ENCODE measurements at regions not wholly inside any gene's neighbourhood (a gene's known extent, or its start where the extent isn't known, plus 50 kb on each side); places are given as distances from the start of the nearest gene placed in this dataset.

DNA sequence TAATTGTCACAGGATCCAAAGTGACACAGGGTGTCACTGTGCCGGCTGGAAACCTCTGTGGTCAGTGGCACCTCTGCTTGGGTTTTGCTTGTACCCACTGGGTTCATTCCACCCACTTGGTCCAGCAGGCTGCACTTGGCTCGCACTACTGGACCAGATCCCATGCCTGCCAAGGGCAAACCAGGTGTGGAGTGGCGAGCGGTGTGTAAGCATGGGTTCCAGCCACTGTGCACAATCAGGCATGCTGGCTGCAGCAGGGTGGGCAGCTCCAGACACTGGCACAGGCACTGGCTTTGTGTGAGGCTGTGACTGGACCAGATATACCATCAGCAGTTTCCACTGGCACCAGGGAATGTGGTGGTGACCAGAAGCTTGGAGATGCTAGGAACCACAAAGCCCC is 261.4 kb downstream of the KCNA4 start:
- no peak overlapping the region for H4K12ac ChIP-seq (ENCODE audit: low read depth, low read length)
- H3K4ac ChIP-seq (ENCODE audit: low read depth, low read length): no peak overlapping the region
- H4K8ac ChIP-seq (ENCODE audit: low read depth, low read length): no peak overlapping the region
- H3K23ac ChIP-seq (ENCODE audit: low read length): no peak overlapping the region
- WGBS (ENCODE audit: extremely low coverage, insufficient coverage, insufficient read length): no CpG with 5 or more reads among the region's 4 CpGs
- no peak overlapping the region for H2BK120ac ChIP-seq (ENCODE audit: insufficient read depth, low read length, poor library complexity)
- H3K4me3 ChIP-seq (ENCODE audit: low read depth, low read length): no peak overlapping the region
- H3K9ac ChIP-seq (ENCODE audit: low read length): no peak overlapping the region
- no peaks in the 10 kb centered on the region for H3K27me3 ChIP-seq (ENCODE audit: insufficient read depth, low read length)
- H3K79me2 ChIP-seq (ENCODE audit: control insufficient read depth, insufficient read depth, low read length, poor library complexity): no peaks in the 10 kb centered on the region
- no peak overlapping the region for H2AFZ ChIP-seq (ENCODE audit: insufficient read depth, low read length, poor library complexity)
- H4K91ac ChIP-seq (ENCODE audit: low read depth, low read length): no peak overlapping the region
- no peaks in the 10 kb centered on the region for H3K36me3 ChIP-seq (ENCODE audit: control insufficient read depth in 1 of 2, insufficient read depth in 2 of 2, low read length in 2 of 2)
- H3K9me3 ChIP-seq (ENCODE audit: insufficient read depth, low read depth, low read length): no peaks in the 10 kb centered on the region
- DNase-seq: no peak
- H3K18ac ChIP-seq (ENCODE audit: low read length): no peak overlapping the region
- no peak overlapping the region for H3K27ac ChIP-seq (ENCODE audit: low read depth, low read length)
- H3K79me1 ChIP-seq (ENCODE audit: low read length): no peaks in the 10 kb centered on the region
- no peak overlapping the region for H2BK5ac ChIP-seq (ENCODE audit: low read depth, low read length, poor library complexity)
- no peak overlapping the region for H2AK5ac ChIP-seq (ENCODE audit: low read length)
- no peak overlapping the region for H3K4me2 ChIP-seq (ENCODE audit: low read length)
- H3K4me1 ChIP-seq (ENCODE audit: control insufficient read depth in 1 of 2, insufficient read depth in 2 of 2, low read length in 2 of 2): no peaks in the 10 kb centered on the region
- no peak overlapping the region for H3K14ac ChIP-seq (ENCODE audit: low read length)
- H2BK12ac ChIP-seq (ENCODE audit: low read length): no peak overlapping the region

DNA sequence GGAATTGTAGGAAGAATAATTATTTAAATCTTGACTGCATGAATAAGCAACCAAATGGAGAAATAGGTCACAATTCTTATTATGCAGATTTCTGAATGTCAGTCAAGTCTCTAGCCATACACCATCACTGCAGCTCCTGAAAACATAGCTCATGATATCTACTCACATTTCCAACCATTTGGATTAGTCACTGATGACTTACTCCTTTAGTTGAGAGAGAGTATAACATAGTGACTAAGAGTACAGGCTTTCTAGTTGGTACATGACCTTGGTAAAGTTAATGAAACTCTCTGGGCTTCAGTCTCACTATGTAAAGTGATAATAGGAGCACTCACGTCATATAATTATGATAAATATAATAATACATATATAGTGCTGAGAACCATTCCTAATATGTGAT is 265.2 kb downstream of the KCNA4 start:
- Histone ChIP-seq H2AK5ac (ENCODE audit: low read length) (no peak overlapping the region), H3K36me3 (ENCODE audit: control insufficient read depth in 1 of 2, insufficient read depth in 2 of 2, low read length in 2 of 2) (no peaks in the 10 kb centered on the region), H4K12ac (ENCODE audit: low read depth, low read length) (no peak overlapping the region), H4K8ac (ENCODE audit: low read depth, low read length) (no peak overlapping the region), H3K4ac (ENCODE audit: low read depth, low read length) (no peak overlapping the region), H3K27ac (ENCODE audit: low read depth, low read length) (no peak overlapping the region), H3K23ac (ENCODE audit: low read length) (no peak overlapping the region), H2BK120ac (ENCODE audit: insufficient read depth, low read length, poor library complexity) (no peak overlapping the region), H3K4me2 (ENCODE audit: low read length) (no peak overlapping the region), H3K9ac (ENCODE audit: low read length) (no peak overlapping the region), H3K4me1 (ENCODE audit: control insufficient read depth in 1 of 2, insufficient read depth in 2 of 2, low read length in 2 of 2) (no peaks in the 10 kb centered on the region), H2BK5ac (ENCODE audit: low read depth, low read length, poor library complexity) (no peak overlapping the region), H3K9me3 (ENCODE audit: insufficient read depth, low read depth, low read length) (no peaks in the 10 kb centered on the region), H3K14ac (ENCODE audit: low read length) (no peak overlapping the region), H3K79me1 (ENCODE audit: low read length) (no peaks in the 10 kb centered on the region), H4K91ac (ENCODE audit: low read depth, low read length) (no peak overlapping the region), H2BK12ac (ENCODE audit: low read length) (no peak overlapping the region), H3K4me3 (ENCODE audit: low read depth, low read length) (no peak overlapping the region), H3K79me2 (ENCODE audit: control insufficient read depth, insufficient read depth, low read length, poor library complexity) (no peaks in the 10 kb centered on the region), H3K18ac (ENCODE audit: low read length) (no peak overlapping the region), H2AFZ (ENCODE audit: insufficient read depth, low read length, poor library complexity) (no peak overlapping the region), H3K27me3 (ENCODE audit: insufficient read depth, low read length) (no peaks in the 10 kb centered on the region)
- no peak for DNase-seq
- no CpG with 5 or more reads among the region's 1 CpG for WGBS (ENCODE audit: extremely low coverage, insufficient coverage, insufficient read length)

DNA sequence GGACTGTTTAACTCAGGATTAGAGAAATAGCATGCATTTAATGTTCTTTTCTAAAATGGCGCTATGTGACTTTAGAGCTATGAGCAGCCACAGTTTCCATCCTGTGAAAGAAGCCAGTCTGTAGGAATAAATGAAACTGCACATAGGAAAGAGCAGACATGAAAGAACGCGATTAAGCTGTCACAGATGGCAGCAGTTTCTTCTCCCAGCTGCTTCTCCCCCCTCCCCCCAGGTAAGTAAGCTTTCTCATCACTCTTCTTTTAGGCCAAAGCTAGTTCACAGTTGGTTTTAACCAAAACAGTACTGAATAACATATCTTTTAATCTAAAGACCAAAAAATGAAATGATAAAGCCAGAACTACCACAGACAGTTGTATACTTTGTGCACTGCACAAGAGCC is 266.4 kb downstream of the KCNA4 start:
- Histone ChIP-seq H2BK120ac (ENCODE audit: insufficient read depth, low read length, poor library complexity) (no peak overlapping the region), H4K12ac (ENCODE audit: low read depth, low read length) (no peak overlapping the region), H3K4me1 (ENCODE audit: control insufficient read depth in 1 of 2, insufficient read depth in 2 of 2, low read length in 2 of 2) (no peaks in the 10 kb centered on the region), H3K4me2 (ENCODE audit: low read length) (no peak overlapping the region), H2AK5ac (ENCODE audit: low read length) (no peak overlapping the region), H3K79me2 (ENCODE audit: control insufficient read depth, insufficient read depth, low read length, poor library complexity) (no peaks in the 10 kb centered on the region), H3K14ac (ENCODE audit: low read length) (no peak overlapping the region), H3K27ac (ENCODE audit: low read depth, low read length) (no peak overlapping the region), H3K23ac (ENCODE audit: low read length) (no peak overlapping the region), H4K8ac (ENCODE audit: low read depth, low read length) (no peak overlapping the region), H4K91ac (ENCODE audit: low read depth, low read length) (no peak overlapping the region), H3K36me3 (ENCODE audit: control insufficient read depth in 1 of 2, insufficient read depth in 2 of 2, low read length in 2 of 2) (no peaks in the 10 kb centered on the region), H3K9me3 (ENCODE audit: insufficient read depth, low read depth, low read length) (no peaks in the 10 kb centered on the region), H3K9ac (ENCODE audit: low read length) (no peak overlapping the region), H3K18ac (ENCODE audit: low read length) (no peak overlapping the region), H2BK12ac (ENCODE audit: low read length) (no peak overlapping the region), H3K27me3 (ENCODE audit: insufficient read depth, low read length) (no peaks in the 10 kb centered on the region), H2BK5ac (ENCODE audit: low read depth, low read length, poor library complexity) (no peak overlapping the region), H3K4ac (ENCODE audit: low read depth, low read length) (no peak overlapping the region), H3K79me1 (ENCODE audit: low read length) (no peaks in the 10 kb centered on the region), H3K4me3 (ENCODE audit: low read depth, low read length) (no peak overlapping the region), H2AFZ (ENCODE audit: insufficient read depth, low read length, poor library complexity) (no peak overlapping the region)
- no CpG with 5 or more reads among the region's 3 CpGs for WGBS (ENCODE audit: extremely low coverage, insufficient coverage, insufficient read length)
- no peak for DNase-seq

DNA sequence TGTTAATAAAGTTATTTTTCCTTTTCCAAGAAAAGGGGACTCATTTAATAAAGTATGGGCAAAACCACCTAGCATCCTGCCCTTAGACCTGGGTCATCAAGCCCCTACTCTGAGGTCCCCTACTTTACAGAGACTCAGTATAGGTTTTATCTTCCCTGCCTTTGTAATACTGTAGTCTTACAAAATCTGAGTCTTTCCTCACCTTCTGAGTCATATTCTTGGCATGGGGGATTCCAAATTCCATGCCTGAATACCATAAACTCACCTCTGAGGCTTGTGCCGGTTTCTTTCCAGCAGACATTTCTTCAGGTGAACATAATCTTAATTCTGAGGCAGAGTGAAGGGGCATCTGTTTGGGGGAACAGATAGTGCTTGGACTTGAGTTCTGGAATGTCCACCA is 282.5 kb downstream of the KCNA4 start:
- H2BK12ac ChIP-seq (ENCODE audit: low read length): no peak overlapping the region
- no peak overlapping the region for H4K12ac ChIP-seq (ENCODE audit: low read depth, low read length)
- H3K23ac ChIP-seq (ENCODE audit: low read length): no peak overlapping the region
- H3K79me1 ChIP-seq (ENCODE audit: low read length): no peaks in the 10 kb centered on the region
- no peak overlapping the region for H3K4ac ChIP-seq (ENCODE audit: low read depth, low read length)
- H4K8ac ChIP-seq (ENCODE audit: low read depth, low read length): no peak overlapping the region
- no peak overlapping the region for H4K91ac ChIP-seq (ENCODE audit: low read depth, low read length)
- H3K4me1 ChIP-seq (ENCODE audit: control insufficient read depth in 1 of 2, insufficient read depth in 2 of 2, low read length in 2 of 2): no peaks in the 10 kb centered on the region
- H3K14ac ChIP-seq (ENCODE audit: low read length): no peak overlapping the region
- no peaks in the 10 kb centered on the region for H3K27me3 ChIP-seq (ENCODE audit: insufficient read depth, low read length)
- H3K79me2 ChIP-seq (ENCODE audit: control insufficient read depth, insufficient read depth, low read length, poor library complexity): no peaks in the 10 kb centered on the region
- no peaks in the 10 kb centered on the region for H3K9me3 ChIP-seq (ENCODE audit: insufficient read depth, low read depth, low read length)
- H2BK120ac ChIP-seq (ENCODE audit: insufficient read depth, low read length, poor library complexity): no peak overlapping the region
- peak; percentile 3 to 76 for DNase-seq
- WGBS (ENCODE audit: extremely low coverage, insufficient coverage, insufficient read length): no CpG with 5 or more reads among the region's 1 CpG
- H3K18ac ChIP-seq (ENCODE audit: low read length): no peak overlapping the region
- no peak overlapping the region for H3K27ac ChIP-seq (ENCODE audit: low read depth, low read length)
- H2AFZ ChIP-seq (ENCODE audit: insufficient read depth, low read length, poor library complexity): no peak overlapping the region
- H3K4me3 ChIP-seq (ENCODE audit: low read depth, low read length): no peak overlapping the region
- no peak overlapping the region for H2AK5ac ChIP-seq (ENCODE audit: low read length)
- no peak overlapping the region for H3K9ac ChIP-seq (ENCODE audit: low read length)
- no peaks in the 10 kb centered on the region for H3K36me3 ChIP-seq (ENCODE audit: control insufficient read depth in 1 of 2, insufficient read depth in 2 of 2, low read length in 2 of 2)
- no peak overlapping the region for H3K4me2 ChIP-seq (ENCODE audit: low read length)
- H2BK5ac ChIP-seq (ENCODE audit: low read depth, low read length, poor library complexity): no peak overlapping the region

All from trophoblast cell (in vitro differentiated cells and primary cell).